Ishikawa (cell line): ENCODE measurements at regions not wholly inside any gene's neighbourhood (a gene's known extent, or its start where the extent isn't known, plus 50 kb on each side); places are given as distances from the start of the nearest gene placed in this dataset.

Experiments
- CEBPB ChIP-seq: IDR thresholded peaks from 2 replicates; pipeline ENCODE4 v1.6.1; 2012
- CREB1 ChIP-seq: IDR thresholded peaks from 2 replicates; pipeline ENCODE4 v1.6.1; 2012; ENCODE audit warnings: low read depth
- EGR1 ChIP-seq: IDR thresholded peaks from 2 replicates; pipeline ENCODE4 v1.6.1; 2012
- EP300 ChIP-seq: IDR thresholded peaks from 2 replicates; pipeline ENCODE4 v1.6.1; 2012; ENCODE audit warnings: borderline replicate concordance
- FOXM1 ChIP-seq: IDR thresholded peaks from 2 replicates; pipeline ENCODE4 v1.6.1; 2012; ENCODE audit warnings: low read depth, borderline replicate concordance
- MAX ChIP-seq: IDR thresholded peaks from 2 replicates; pipeline ENCODE4 v1.6.1; 2012
- NFIC ChIP-seq: IDR thresholded peaks from 2 replicates; pipeline ENCODE4 v1.6.1; 2012
- RAD21 ChIP-seq: IDR thresholded peaks from 2 replicates; pipeline ENCODE4 v1.6.1; 2012; ENCODE audit warnings: low read depth
- REST ChIP-seq: IDR thresholded peaks from 2 replicates; pipeline ENCODE4 v1.6.1; 2012; ENCODE audit warnings: low read depth, mild to moderate bottlenecking
- TAF1 ChIP-seq: IDR thresholded peaks from 2 replicates; pipeline ENCODE4 v1.6.1; 2012; ENCODE audit warnings: low read depth, mild to moderate bottlenecking
- TCF12 ChIP-seq: IDR thresholded peaks from 2 replicates; pipeline ENCODE4 v1.6.1; 2012; ENCODE audit warnings: low read depth
- TEAD4 ChIP-seq: IDR thresholded peaks from 2 replicates; pipeline ENCODE4 v1.6.1; 2012
- USF1 ChIP-seq: IDR thresholded peaks from 2 replicates; pipeline ENCODE4 v1.6.1; 2012
- YY1 ChIP-seq: IDR thresholded peaks from 2 replicates; pipeline ENCODE4 v1.6.1; 2012; ENCODE audit warnings: low read depth
- ZBTB7A ChIP-seq: IDR thresholded peaks from 2 replicates; pipeline ENCODE4 v1.6.1; 2012; ENCODE audit warnings: low read depth

GRCh38 chr12:13538136-13538535 is 341.6 kb downstream of the EMP1 start:
- TF ChIP-seq FOXM1 (no peak), TAF1 (no peak), CREB1 (no peak), TEAD4 (no peak), RAD21 (no peak), EGR1 (no peak), CEBPB (no peak), YY1 (no peak), REST (no peak), MAX (no peak), EP300 (no peak), TCF12 (no peak), ZBTB7A (no peak)

GRCh38 chr12:13537623-13538022 is 341.1 kb downstream of the EMP1 start:
- TF ChIP-seq FOXM1 (no peak), ZBTB7A (no peak), EGR1 (no peak), TAF1 (no peak), TCF12 (no peak)

GRCh38 chr12:13536219-13536910 is 339.8 kb downstream of the EMP1 start:
- TF ChIP-seq REST: no peak
- no peak for TF ChIP-seq TEAD4
- no peak for TF ChIP-seq USF1
- no peak for TF ChIP-seq EGR1
- no peak for TF ChIP-seq NFIC

- no peak for TF ChIP-seq EGR1
- peak; percentile 82 for TF ChIP-seq RAD21
Observed at GRCh38 chr12:13534645-13535398, 338.3 kb downstream of the EMP1 start.

GRCh38 chr12:13534242-13534641 is 337.7 kb downstream of the EMP1 start:
- TF ChIP-seq CEBPB (no peak), ZBTB7A (no peak), TCF12 (no peak), CREB1 (no peak)

- TF ChIP-seq EGR1: no peak
Observed at GRCh38 chr12:13530966-13531365, 334.4 kb downstream of the EMP1 start.

- peak; percentile 62 for TF ChIP-seq FOXM1
- TF ChIP-seq EP300: peak; percentile 86
- peak; percentile 80 for TF ChIP-seq TCF12
- peak; percentile 12; the same call in 1 of the 2 replicates for TF ChIP-seq NFIC
- TF ChIP-seq TEAD4: peak; percentile 95
Observed at GRCh38 chr12:13526185-13526921, 329.8 kb downstream of the EMP1 start.
